Keratinocyte (primary cell): ENCODE measurements at regions not wholly inside any gene's neighbourhood (a gene's known extent, or its start where the extent isn't known, plus 50 kb on each side); places are given as distances from the start of the nearest gene placed in this dataset.

Experiments used
- DNase-seq: peaks from one replicate; pipeline ENCODE4 v3.0.0-alpha.2; 2011; ENCODE audit warnings: low read depth, missing footprints, low spot score
- FAIRE-seq: peaks from 2 replicates; lab custom pipeline; 2011; peaks lifted over from hg19 to GRCh38; lab: Jason Lieb, UNC
- H2AFZ ChIP-seq: 2 replicates; pipeline ENCODE4 v1.6.0; 2012; ENCODE audit warnings: low read length, control low read depth, inconsistent platforms; ENCODE audit not compliant: control insufficient read depth
- H3K27ac ChIP-seq: 2 replicates; pipeline ENCODE4 v1.5.1; 2011; ENCODE audit warnings: low read length; ENCODE audit not compliant: control insufficient read depth, insufficient read depth
- H3K27me3 ChIP-seq: 3 replicates; pipeline ENCODE4 v1.6.0; 2011; ENCODE audit warnings: low read length; ENCODE audit not compliant: control insufficient read depth, insufficient read depth; ENCODE audit errors: extremely low read depth
- H3K36me3 ChIP-seq, 2 experiments: 2 replicates in 1 of 2; 3 replicates in 1 of 2; pipeline ENCODE4 v1.5.1; 2011; ENCODE audit warnings: low read length in 2 of 2, mild to moderate bottlenecking in 1 of 2; ENCODE audit not compliant: control insufficient read depth in 2 of 2, insufficient read depth in 2 of 2; ENCODE audit errors: extremely low read depth in 1 of 2
- H3K4me1 ChIP-seq: 3 replicates; pipeline ENCODE4 v1.5.1; 2011; ENCODE audit warnings: low read length; ENCODE audit not compliant: control insufficient read depth, insufficient read depth; ENCODE audit errors: extremely low read depth
- H3K4me2 ChIP-seq: 3 replicates; pipeline ENCODE4 v1.6.0; 2011; ENCODE audit warnings: low read depth, low read length; ENCODE audit not compliant: control insufficient read depth, insufficient read depth; ENCODE audit errors: extremely low read depth
- H3K4me3 ChIP-seq, 3 experiments: fragments of 200-600 bp in 1 of 3; sonication (generic) in 1 of 3; 2 replicates in 2 of 3; 3 replicates in 1 of 3; pipeline ENCODE4 v1.5.1; 2011 to 2016; ENCODE audit warnings: low read length in 3 of 3, mild to moderate bottlenecking in 3 of 3, control low read depth in 2 of 3, inconsistent platforms in 1 of 3, low read depth in 1 of 3, mixed read lengths in 1 of 3, mixed run types in 1 of 3, moderate library complexity in 1 of 3; ENCODE audit not compliant: control insufficient read depth in 2 of 3, insufficient read depth in 2 of 3; ENCODE audit errors: extremely low read depth in 1 of 3
- H3K79me2 ChIP-seq: 2 replicates; pipeline ENCODE4 v1.6.0; 2012; ENCODE audit warnings: low read length; ENCODE audit not compliant: control insufficient read depth, insufficient read depth
- H3K9ac ChIP-seq: 3 replicates; pipeline ENCODE4 v1.6.0; 2011; ENCODE audit warnings: low read length; ENCODE audit not compliant: control insufficient read depth, insufficient read depth; ENCODE audit errors: extremely low read depth
- H3K9me1 ChIP-seq: 3 replicates; pipeline ENCODE4 v1.6.0; 2011; ENCODE audit warnings: low read length; ENCODE audit not compliant: control insufficient read depth, insufficient read depth; ENCODE audit errors: extremely low read depth
- H3K9me3 ChIP-seq: 2 replicates; pipeline ENCODE4 v1.5.1; 2012; ENCODE audit warnings: low read depth, low read length; ENCODE audit not compliant: control insufficient read depth
- H4K20me1 ChIP-seq: 3 replicates; pipeline ENCODE4 v1.6.0; 2011; ENCODE audit warnings: low read length; ENCODE audit not compliant: control insufficient read depth, insufficient read depth; ENCODE audit errors: extremely low read depth
- CTCF ChIP-seq, 3 experiments: IDR thresholded peaks in 1 of 3; conservative IDR thresholded peaks in 1 of 3; optimal IDR thresholded peaks in 1 of 3; 2 replicates in 2 of 3; 3 replicates in 1 of 3; pipeline versions ENCODE3 to v1.5.1; 2011; ENCODE audit warnings: low read length in 3 of 3, mild to moderate bottlenecking in 3 of 3, moderate library complexity in 2 of 3, control low read depth in 1 of 3, inconsistent platforms in 1 of 3; ENCODE audit not compliant: insufficient read depth in 2 of 3; ENCODE audit errors: extremely low read depth in 1 of 3
- EZH2 ChIP-seq: IDR thresholded peaks from one replicate; pipeline ENCODE4 v1.6.1; 2012; ENCODE audit warnings: inconsistent platforms, mild to moderate bottlenecking, low read length, moderate library complexity
- dilution Hi-C: fragments of 300-500 bp; cut with MboI; formaldehyde crosslinking; loops from one replicate; pipeline ENCODE4 v1.7.0; 2020; ENCODE audit warnings: low sequenced_read_pairs; ENCODE audit not compliant: extremely low pct_ligation_motif_present

- Histone ChIP-seq H2AFZ (no peak overlapping the region), H3K27me3 (no peaks in the 10 kb centered on the region), H3K4me3 (no peak overlapping the region), H3K4me1 (no peaks in the 10 kb centered on the region), H3K27ac (no peak overlapping the region), H3K79me2 (no peaks in the 10 kb centered on the region), H3K9me3 (no peaks in the 10 kb centered on the region), H4K20me1 (no peaks in the 10 kb centered on the region), H3K9me1 (no peaks in the 10 kb centered on the region), H3K9ac (no peak overlapping the region), H3K36me3 (no peaks in the 10 kb centered on the region), H3K4me2 (no peak overlapping the region)
- dilution Hi-C loops = no loop called here
- peak; percentile 5 for FAIRE-seq
- TF ChIP-seq EZH2 = no peak
- no peak for TF ChIP-seq CTCF (optimal IDR thresholded peaks at IDR 0.05 in 1 of 3, IDR thresholded peaks at IDR 0.05 in 1 of 3, conservative IDR thresholded peaks at IDR 0.05 in 1 of 3; ENCODE audit: extremely low read depth in 1 of 3, insufficient read depth in 2 of 3, low read length in 3 of 3)
- no peak for DNase-seq
Measured at GRCh38 chr15:35907511-35907910, 361.5 kb upstream of the DPH6 start.

- H3K9me1 ChIP-seq = no peaks in the 10 kb centered on the region
- H3K4me1 ChIP-seq = no peaks in the 10 kb centered on the region
- no peak for TF ChIP-seq CTCF (optimal IDR thresholded peaks at IDR 0.05 in 1 of 3, IDR thresholded peaks at IDR 0.05 in 1 of 3, conservative IDR thresholded peaks at IDR 0.05 in 1 of 3; ENCODE audit: extremely low read depth in 1 of 3, insufficient read depth in 2 of 3, low read length in 3 of 3)
- TF ChIP-seq EZH2 = no peak
- no peaks in the 10 kb centered on the region for H3K9me3 ChIP-seq
- no peaks in the 10 kb centered on the region for H4K20me1 ChIP-seq
- DNase-seq = no peak
- dilution Hi-C loops = no loop called here
- no peak overlapping the region for H3K4me3 ChIP-seq
- H2AFZ ChIP-seq = no peak overlapping the region
- no peak overlapping the region for H3K27ac ChIP-seq
- H3K4me2 ChIP-seq = no peak overlapping the region
- no peaks in the 10 kb centered on the region for H3K36me3 ChIP-seq
- FAIRE-seq = no peak
- no peaks in the 10 kb centered on the region for H3K79me2 ChIP-seq
- no peak overlapping the region for H3K9ac ChIP-seq
- H3K27me3 ChIP-seq = no peaks in the 10 kb centered on the region
Measured at GRCh38 chr15:35909414-35909813, 363.4 kb upstream of the DPH6 start.
